ENCODE measurements at regions not wholly inside any gene's neighbourhood (a gene's known extent, or its start where the extent isn't known, plus 50 kb on each side); places are given as distances from the start of the nearest gene placed in this dataset.

- no peak for DNase-seq
Measured at GRCh38 chr15:95096651-95097050, 865.3 kb downstream of the MCTP2 start.

DNA sequence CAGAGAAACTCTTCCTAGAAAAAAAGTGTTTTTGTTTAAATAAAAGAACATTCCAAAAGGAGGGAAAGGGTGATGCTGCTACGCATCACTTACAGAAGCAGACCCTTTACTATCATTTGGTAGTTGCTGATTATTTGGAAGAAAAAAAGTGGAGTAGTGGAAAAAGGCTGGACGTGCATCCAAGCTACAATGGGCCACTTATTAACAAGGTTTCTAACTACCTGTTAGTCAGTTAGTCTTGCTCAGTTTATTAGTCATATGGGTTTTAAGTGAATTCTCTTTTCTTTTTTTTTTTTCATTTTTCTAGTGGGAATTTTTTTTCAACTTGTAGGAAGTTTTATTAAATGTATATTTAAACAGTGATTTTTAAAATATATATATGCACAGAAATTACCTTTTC is 866.0 kb downstream of the MCTP2 start:
- DNase-seq: no peak

- DNase-seq: no peak
Measured at GRCh38 chr15:95105229-95105628, 873.9 kb downstream of the MCTP2 start.

GRCh38 chr15:95106801-95107200 is 875.4 kb downstream of the MCTP2 start:
- DNase-seq: no peak

DNA sequence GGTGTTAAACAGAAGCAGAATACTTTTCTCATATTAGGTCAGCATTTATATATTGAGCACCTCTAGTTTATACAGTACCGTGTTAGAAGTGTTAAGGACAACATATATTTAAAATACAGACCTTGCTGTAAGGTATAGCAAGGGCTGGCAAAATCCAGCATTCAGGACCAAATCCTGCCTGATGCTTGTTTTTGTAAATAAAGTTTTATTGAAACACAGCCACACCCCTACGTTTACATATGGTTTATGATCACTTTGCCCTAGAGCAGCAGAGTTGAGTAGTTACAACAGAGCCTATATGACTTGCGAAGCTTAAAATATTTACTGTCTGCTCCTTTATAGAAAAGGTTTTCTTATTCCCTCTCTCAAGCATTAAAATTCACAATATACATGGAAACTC is 877.3 kb downstream of the MCTP2 start:
- no peak for DNase-seq

GRCh38 chr15:95111969-95112368 is 880.6 kb downstream of the MCTP2 start:
- DNase-seq: no peak

DNA sequence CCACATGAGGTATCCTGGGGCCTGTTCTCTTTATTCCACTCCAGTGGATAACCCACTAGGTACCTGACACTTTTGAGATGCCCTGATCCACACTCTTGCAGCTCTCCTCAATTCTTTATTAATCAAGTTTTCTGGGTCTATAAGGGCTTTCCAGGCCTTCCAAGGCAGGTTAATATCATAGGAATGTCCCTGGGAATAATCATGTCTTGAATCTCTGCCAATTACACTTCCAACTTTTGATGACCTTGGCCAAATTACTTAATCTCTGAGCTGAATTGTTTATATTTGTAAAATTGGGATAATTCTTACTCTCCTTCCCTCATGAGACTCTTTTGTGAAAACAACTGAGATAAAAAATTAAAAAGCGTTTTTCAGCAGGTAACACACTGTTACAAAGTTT is 881.7 kb downstream of the MCTP2 start:
- no peak for DNase-seq

- no peak for DNase-seq
Measured at GRCh38 chr15:95119041-95119610, 887.8 kb downstream of the MCTP2 start.

GRCh38 chr15:95120595-95120994 is 889.2 kb downstream of the MCTP2 start:
- no peak for DNase-seq

DNA sequence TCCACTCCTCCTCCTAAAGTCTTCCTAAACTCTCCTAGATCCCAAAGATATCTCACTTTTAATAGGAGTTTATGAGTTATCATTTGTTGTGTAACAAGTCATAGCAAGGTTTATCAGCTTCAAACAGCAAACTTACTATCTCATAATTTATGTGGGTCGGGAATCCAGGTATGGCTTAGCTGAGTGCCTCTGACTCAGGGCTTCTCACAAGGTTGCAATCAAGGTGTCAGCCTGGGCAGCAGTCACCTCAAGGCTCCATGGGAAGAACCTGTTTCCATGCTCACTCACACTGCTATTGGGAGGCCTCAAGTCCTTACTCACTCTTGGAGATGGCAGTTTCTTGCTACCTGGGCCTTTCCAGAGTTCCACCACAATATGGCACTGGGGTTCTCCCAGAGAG is 889.8 kb downstream of the MCTP2 start:
- DNase-seq: no peak

DNA sequence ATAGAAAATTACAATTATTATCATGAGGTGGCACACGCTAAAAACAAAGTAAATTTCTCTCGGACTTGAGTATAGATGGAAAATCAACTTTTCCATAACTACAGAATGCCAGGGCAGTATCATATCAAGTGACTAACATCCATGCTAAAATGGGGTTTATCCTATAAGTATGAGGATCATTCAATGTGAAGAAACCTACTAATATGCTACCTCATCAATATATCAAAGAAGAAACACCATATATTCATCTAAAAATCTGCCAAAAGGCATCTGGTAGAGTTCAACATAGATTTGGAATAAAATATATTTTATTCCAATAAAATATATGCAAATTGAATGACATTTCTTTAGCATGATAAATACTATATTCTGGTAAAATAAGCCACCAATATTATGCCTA is 894.4 kb downstream of the MCTP2 start:
- no peak for DNase-seq

- no peak for DNase-seq
Measured at GRCh38 chr15:95127356-95127755, 896.0 kb downstream of the MCTP2 start.

DNA sequence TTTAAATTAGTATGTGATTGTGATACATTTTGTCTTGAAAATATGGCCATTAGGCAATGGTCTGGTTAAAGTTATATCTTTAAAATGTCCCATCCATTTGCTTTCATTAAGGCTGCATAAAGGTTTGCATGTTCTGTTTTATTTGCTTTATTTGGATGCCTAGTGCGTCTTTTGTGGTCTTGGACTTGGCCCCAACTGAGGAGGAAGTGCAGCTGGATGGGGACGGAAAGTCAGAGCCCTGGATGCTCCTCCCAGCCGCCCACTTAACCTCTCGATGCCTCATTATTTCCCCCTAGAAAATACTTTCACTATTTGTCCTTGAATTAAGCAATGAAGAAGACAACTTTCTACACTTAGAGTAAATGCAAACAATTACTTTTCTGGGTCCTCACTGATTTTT is 898.2 kb downstream of the MCTP2 start:
- DNase-seq: no peak

- DNase-seq: no peak
Measured at GRCh38 chr15:95131131-95131556, 899.8 kb downstream of the MCTP2 start.

DNA sequence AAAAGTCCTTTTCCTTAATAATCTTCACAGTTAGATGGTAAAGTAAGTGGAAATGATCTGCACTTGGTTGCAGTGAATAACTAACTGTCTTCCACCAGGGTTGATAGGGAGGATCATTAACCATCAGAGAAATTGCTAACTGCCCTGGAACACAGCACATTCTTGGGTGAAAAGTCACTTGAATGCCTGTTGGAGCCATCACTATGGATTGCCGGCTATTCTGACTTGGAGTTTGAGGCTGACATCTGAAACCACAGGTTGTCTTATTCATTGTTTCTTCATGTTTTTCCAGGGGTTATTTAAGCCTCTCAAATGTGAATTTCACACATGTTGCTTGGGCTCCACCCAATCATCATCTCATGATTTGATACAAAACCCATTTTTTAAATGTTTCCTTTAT is 901.4 kb downstream of the MCTP2 start:
- peak; percentile 64 for DNase-seq

GRCh38 chr15:95134431-95135110 is 903.2 kb downstream of the MCTP2 start:
- no peak for DNase-seq

DNA sequence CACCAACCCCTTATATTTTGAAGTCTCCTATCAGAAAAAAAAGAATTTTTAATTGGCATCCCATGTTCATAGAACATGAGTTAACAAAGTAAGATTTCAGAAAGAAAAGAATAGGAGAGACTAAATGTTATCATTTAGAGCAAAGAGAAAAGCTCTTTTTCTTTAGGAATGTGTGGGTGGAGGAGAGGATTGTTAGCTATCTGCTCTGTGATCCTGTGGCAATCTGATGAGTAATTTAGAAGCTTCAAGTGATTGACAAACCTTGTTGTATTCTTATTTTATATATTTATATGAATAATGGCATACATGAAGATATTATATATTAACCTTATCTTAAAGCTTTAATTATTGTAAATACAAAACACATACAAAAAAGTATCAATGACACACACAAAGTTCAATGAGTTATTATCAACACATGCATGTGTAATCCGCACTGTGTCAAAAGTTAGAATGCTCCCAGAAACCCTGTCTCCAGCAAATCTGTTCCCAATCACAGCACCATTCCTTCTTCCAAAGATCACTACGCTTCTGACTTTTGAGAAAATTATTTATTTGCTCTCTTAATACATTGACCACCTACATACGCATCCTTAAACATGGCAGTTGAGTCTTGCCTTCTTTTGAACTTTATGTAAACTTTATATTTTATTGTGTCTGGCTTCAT is 907.4 kb downstream of the MCTP2 start:
- no peak for DNase-seq

GRCh38 chr15:95141486-95141885 is 910.1 kb downstream of the MCTP2 start:
- no peak for DNase-seq

DNA sequence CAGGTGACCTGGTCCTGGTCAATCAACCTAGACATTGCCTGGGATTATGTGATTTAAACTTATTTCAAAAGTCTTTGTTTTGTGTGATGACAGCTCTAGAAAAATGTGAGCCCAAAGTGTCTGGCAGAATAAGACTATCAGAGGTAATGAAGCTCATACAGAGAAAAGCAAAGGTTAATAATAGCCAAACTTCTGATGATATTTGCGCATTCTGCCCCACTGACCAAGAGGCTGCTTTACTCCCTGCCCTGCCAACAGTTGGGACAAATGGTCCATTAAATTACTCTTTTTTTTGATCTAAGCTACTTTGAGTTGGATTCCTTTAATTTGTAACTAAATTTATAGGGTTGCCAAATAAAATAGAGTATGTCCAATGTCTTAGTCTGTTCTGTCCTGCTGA is 911.2 kb downstream of the MCTP2 start:
- DNase-seq: no peak

GRCh38 chr15:95146481-95146880 is 915.1 kb downstream of the MCTP2 start:
- no peak for DNase-seq

- DNase-seq: no peak
Measured at GRCh38 chr15:95148183-95148582, 916.8 kb downstream of the MCTP2 start.

DNA sequence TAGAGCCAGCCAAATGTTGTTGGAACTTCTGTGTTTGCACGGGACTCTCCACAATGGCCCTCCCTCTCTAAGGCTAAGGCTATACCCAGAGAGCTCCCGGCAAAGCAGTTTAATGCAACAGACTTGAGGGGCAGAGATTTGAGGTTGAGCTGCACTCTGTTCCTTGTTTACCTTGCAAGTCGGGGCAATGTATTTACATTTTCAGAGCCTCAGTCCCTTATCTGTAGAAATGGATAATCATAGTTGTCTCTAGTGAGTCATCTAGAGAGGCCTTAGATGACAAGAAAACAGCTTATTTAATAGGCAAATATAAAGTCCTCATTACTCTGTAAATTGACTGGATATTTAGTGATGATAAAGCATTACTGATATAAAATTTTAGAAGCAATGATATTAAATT is 917.7 kb downstream of the MCTP2 start:
- DNase-seq: no peak

- no peak for DNase-seq
Measured at GRCh38 chr15:95149771-95150170, 918.4 kb downstream of the MCTP2 start.

- DNase-seq: no peak
Measured at GRCh38 chr15:95150466-95150865, 919.1 kb downstream of the MCTP2 start.

GRCh38 chr15:95152741-95153140 is 921.4 kb downstream of the MCTP2 start:
- DNase-seq: no peak
